Adrenal gland (tissue), 9 donors: ENCODE measurements at regions not wholly inside any gene's neighbourhood (a gene's known extent, or its start where the extent isn't known, plus 50 kb on each side); places are given as distances from the start of the nearest gene placed in this dataset.

Experiments used
- DNase-seq, 7 donors: peaks; one replicate each; pipeline ENCODE4 v3.0.0-alpha.2; 2019 to 2020
- H3K27ac ChIP-seq, 5 donors: fragments of 200-600 bp; sonication (generic) in 4 of 5; 1 replicate in 3 of 5; 2 replicates in 2 of 5; pipeline versions ENCODE4 v1.5.1 to v1.8.0; 2016 to 2020; ENCODE audit warnings: mild to moderate bottlenecking in 1 of 5
- H3K27me3 ChIP-seq: fragments of 200-600 bp; 2 replicates; pipeline ENCODE4 v1.8.0; 2021
- H3K36me3 ChIP-seq, 2 donors: fragments of 200-600 bp; replicated peaks in 1 of 2; 1 replicate in 1 of 2; 2 replicates in 1 of 2; pipeline versions ENCODE4 v1.5.1 to v1.8.0; 2018 to 2022
- H3K4me1 ChIP-seq, 2 donors: fragments of 200-600 bp; replicated peaks in 1 of 2; 1 replicate in 1 of 2; 2 replicates in 1 of 2; pipeline versions ENCODE4 v1.5.1 to v1.8.0; 2018 to 2021
- H3K4me3 ChIP-seq, 4 donors: fragments of 200-600 bp; sonication (generic) in 3 of 4; one replicate each; pipeline ENCODE4 v1.5.1; 2016 to 2018
- H3K9me3 ChIP-seq, 3 donors: fragments of 200-600 bp; sonication (generic) in 1 of 3; replicated peaks in 1 of 3; 1 replicate in 2 of 3; 2 replicates in 1 of 3; pipeline versions ENCODE4 v1.5.1 to v1.8.0; 2016 to 2021
- POLR2A ChIP-seq, 2 donors: fragments of 450-650 bp; IDR thresholded peaks; one replicate each; pipeline ENCODE4 v1.6.1; 2017; ENCODE audit warnings: antibody characterized with exemption in 2 of 2, mild to moderate bottlenecking in 2 of 2, moderate library complexity in 1 of 2
- WGBS, 4 donors: extraction: QIAGEN DNeasy Blood & Tissue Kit in 2 of 4; methylation state at CpG; one replicate each; pipeline versions ENCODE4 v1.1.5 to v1.1.7; 2013 to 2017; 5-methylcytosine and 5-hydroxymethylcytosine counted together
- intact Hi-C, 2 donors: fragments of 100-400 bp; cut with DNase I; formaldehyde crosslinking; loops; one replicate each; pipeline versions ENCODE4 v1.14.1 to v1.15.0; 2022 to 2023
- TF ChIP-seq, protein P1 (sequence below), 6 experiments: fragments of 450-650 bp in 4 of 6; fragments of 200-600 bp in 2 of 6; sonication (generic) in 1 of 6; IDR thresholded peaks; 1 replicate in 5 of 6; 2 replicates in 1 of 6; pipeline versions ENCODE4 v1.5.1 to v1.8.0; 2016 to 2021; ENCODE audit warnings: antibody characterized with exemption in 6 of 6, mild to moderate bottlenecking in 2 of 6, moderate library complexity in 1 of 6
- donor health status: healthy with polysubstance abuse.
- donor health status: Bipolar disorder and iron deficiency.
- donor health status: DM: yes; HTN: yes; CAD: no.
- donor health status: DM: no; HTN: no; CAD: no.
- donor health status: DM: no; HTN: no; CAD: no.

DNA sequence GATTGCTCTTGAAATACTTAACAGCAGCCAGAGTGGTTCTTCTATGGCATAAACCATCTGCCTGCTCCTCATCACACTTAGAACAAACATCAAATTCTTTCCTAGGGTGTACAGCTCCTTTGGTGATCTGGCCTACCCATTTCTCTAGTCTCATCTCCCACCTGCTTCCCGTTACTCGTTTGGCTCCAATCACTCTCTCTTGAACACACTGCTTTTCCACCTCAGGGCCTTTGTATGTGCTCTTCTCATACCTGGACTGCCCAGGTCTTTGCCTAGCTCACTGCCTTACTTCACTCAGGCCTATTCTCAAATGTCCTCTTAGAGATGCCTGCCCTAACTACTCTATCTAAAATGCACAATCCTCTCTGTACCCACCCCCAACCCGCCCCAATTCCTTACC, 100.5 kb downstream of the KCNRG start:
- whole genome bisulfite sequencing, 4 donors: 95 to 98% (median 96%) methylated on average over 3 of the region's 3 CpGs

DNA sequence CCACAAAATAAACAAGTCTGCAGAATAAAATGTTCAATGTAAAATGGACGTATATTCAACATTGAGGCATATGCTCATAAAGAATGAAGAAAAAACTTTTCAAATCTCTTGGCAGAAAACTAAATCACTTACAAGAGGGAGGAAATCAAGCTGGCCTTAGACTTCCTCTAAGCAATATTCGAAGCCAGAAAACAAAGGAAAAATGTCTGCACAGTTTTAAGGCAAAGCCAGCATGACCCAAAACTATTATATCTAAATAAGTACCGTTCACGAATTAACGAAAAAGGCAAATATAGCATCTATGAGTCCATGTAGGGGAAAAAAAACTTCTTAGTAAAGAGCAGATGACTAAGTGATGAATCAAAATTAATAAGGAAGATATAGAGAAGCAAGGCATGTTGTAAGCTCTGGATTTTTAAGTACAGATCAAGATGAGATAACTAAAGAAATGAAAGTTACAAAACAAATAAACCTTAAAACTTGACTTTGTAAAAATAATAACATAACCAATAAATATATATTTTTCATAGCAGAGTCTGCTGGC, 101.3 kb downstream of the KCNRG start:
- Histone ChIP-seq H3K27ac (no peak overlapping the region), H3K27me3 (no peaks in the 10 kb centered on the region), H3K4me3 (no peak overlapping the region), H3K36me3 (no peaks in the 10 kb centered on the region), H3K4me1 (peaks cover 0 to 24% of the 10 kb centered on the region in 2 donors), H3K9me3 (no peaks in the 10 kb centered on the region)
- DNase-seq: no peak
- TF ChIP-seq, protein P1, sequence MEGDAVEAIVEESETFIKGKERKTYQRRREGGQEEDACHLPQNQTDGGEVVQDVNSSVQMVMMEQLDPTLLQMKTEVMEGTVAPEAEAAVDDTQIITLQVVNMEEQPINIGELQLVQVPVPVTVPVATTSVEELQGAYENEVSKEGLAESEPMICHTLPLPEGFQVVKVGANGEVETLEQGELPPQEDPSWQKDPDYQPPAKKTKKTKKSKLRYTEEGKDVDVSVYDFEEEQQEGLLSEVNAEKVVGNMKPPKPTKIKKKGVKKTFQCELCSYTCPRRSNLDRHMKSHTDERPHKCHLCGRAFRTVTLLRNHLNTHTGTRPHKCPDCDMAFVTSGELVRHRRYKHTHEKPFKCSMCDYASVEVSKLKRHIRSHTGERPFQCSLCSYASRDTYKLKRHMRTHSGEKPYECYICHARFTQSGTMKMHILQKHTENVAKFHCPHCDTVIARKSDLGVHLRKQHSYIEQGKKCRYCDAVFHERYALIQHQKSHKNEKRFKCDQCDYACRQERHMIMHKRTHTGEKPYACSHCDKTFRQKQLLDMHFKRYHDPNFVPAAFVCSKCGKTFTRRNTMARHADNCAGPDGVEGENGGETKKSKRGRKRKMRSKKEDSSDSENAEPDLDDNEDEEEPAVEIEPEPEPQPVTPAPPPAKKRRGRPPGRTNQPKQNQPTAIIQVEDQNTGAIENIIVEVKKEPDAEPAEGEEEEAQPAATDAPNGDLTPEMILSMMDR (IDR thresholded peaks at IDR 0.05): no peak
- intact Hi-C loops: no loop called here
- WGBS, 4 donors: 63 to 70% (median 65%) methylated on average over 5 of the region's 5 CpGs

More for the DNA sequence above, 100.5 kb downstream of the KCNRG start:
- H3K9me3 ChIP-seq: no peaks in the 10 kb centered on the region
- no peak overlapping the region for H3K4me3 ChIP-seq
- TF ChIP-seq, protein P1 (IDR thresholded peaks at IDR 0.05): no peak
- TF ChIP-seq POLR2A (IDR thresholded peaks at IDR 0.05): no peak
- DNase-seq: no peak
- no peaks in the 10 kb centered on the region for H3K36me3 ChIP-seq
- peaks cover 0 to 17% of the 10 kb centered on the region in 2 donors for H3K4me1 ChIP-seq
- intact Hi-C loops: no loop called here
- no peaks in the 10 kb centered on the region for H3K27me3 ChIP-seq
- H3K27ac ChIP-seq: no peak overlapping the region

DNA sequence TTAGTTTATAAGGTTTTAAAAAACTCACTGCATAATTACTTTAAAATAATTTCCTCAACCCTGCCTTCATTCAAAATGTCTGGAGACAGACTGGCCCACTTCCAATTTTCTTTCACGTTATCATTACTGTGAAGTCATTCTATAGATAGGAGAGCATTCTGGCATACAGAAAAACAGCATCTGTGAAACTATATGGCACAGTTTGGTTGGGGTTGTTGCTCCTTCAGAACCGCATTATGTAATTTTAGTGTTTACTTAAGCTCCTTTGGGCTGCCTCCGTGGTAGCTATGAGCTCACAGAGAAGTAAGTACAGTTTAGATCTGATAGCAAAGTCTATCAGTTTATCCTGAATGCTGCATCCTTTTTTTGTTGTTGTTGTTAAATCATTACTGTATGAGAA, 104.3 kb downstream of the KCNRG start:
- H3K9me3 ChIP-seq: no peaks in the 10 kb centered on the region
- peaks cover 10 to 45% of the 10 kb centered on the region in 2 donors for H3K4me1 ChIP-seq
- H3K36me3 ChIP-seq: no peaks in the 10 kb centered on the region
- H3K27me3 ChIP-seq: no peaks in the 10 kb centered on the region
- WGBS, 4 donors: 63 to 72% (median 66%) methylated on average over 3 of the region's 3 CpGs
- TF ChIP-seq POLR2A (IDR thresholded peaks at IDR 0.05): no peak
- TF ChIP-seq, protein P1 (IDR thresholded peaks at IDR 0.05): no peak
- no peak for DNase-seq
- intact Hi-C loops: no loop called here
- H3K4me3 ChIP-seq: no peak overlapping the region
- no peak overlapping the region for H3K27ac ChIP-seq

DNA sequence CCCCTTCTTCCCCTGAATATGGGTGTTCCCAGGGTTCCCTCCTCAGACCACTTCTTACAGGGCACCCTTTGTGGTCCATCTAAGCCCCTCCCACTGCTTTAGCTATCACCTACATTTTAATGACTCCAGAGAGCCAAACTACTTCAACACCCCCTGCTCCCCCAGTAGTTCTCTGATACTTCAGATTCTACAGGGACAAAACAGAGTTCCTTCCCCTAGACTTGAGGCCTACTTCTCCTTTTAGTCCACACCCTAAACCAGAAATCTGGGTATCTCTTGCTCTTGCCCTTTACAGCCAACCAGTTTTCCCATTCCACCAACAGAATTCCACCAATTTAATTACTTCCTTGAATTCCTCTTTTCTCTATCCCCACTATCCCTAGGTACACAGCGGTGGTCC, 107.2 kb downstream of the KCNRG start:
- WGBS, 4 donors: 92 to 100% (median 96%) methylated on average over 1 of the region's 1 CpG
- intact Hi-C loops: no loop called here
- H3K4me3 ChIP-seq: peak overlapping the region in 1 of 4 donors; percentile 96
- TF ChIP-seq, protein P1 (IDR thresholded peaks at IDR 0.05): no peak
- TF ChIP-seq POLR2A (IDR thresholded peaks at IDR 0.05): no peak
- DNase-seq: no peak
- H3K4me1 ChIP-seq: peaks cover 10 to 38% of the 10 kb centered on the region in 2 donors
- peak overlapping the region in 2 of 5 donors; percentile 32 to 100 for H3K27ac ChIP-seq
- no peaks in the 10 kb centered on the region for H3K27me3 ChIP-seq
- no peaks in the 10 kb centered on the region for H3K9me3 ChIP-seq
- H3K36me3 ChIP-seq: no peaks in the 10 kb centered on the region
